ENCODE measurements at regions not wholly inside any gene's neighbourhood (a gene's known extent, or its start where the extent isn't known, plus 50 kb on each side); places are given as distances from the start of the nearest gene placed in this dataset.

GRCh38 chr4:83876047-83876446 is 340.1 kb downstream of the GPAT3 start:
- no peak for TF ChIP-seq CTCF (conservative IDR thresholded peaks at IDR 0.05)
- no peak overlapping the region for H2BK5ac ChIP-seq (ENCODE audit: insufficient read length, low read length)
- Mint-ChIP-seq H3K9me3 (no peaks in the 10 kb centered on the region), H3K36me3 (ENCODE audit: insufficient read depth in 1 of 3, low read depth in 3 of 3) (no peaks in the 10 kb centered on the region), H3K4me1 (peaks cover 8% of the 10 kb centered on the region in 2 experiments), H3K4me3 (no peak overlapping the region), H3K27me3 (ENCODE audit: low read depth) (no peaks in the 10 kb centered on the region), H3K27ac (no peak overlapping the region)
- H4K20me1 ChIP-seq (ENCODE audit: control insufficient read depth, insufficient read depth, insufficient read length) = no peaks in the 10 kb centered on the region
- H3K79me1 ChIP-seq (ENCODE audit: insufficient read depth, low read depth, low read length, poor library complexity, severe bottlenecking) = no peaks in the 10 kb centered on the region
- no peak for DNase-seq
- H3K4me2 ChIP-seq (ENCODE audit: insufficient read depth, insufficient read length, low read length) = no peak overlapping the region
- no peak overlapping the region for H2BK12ac ChIP-seq (ENCODE audit: insufficient read length, low read depth, low read length)
- H3K79me2 ChIP-seq (ENCODE audit: insufficient read depth, low read length) = no peaks in the 10 kb centered on the region
- no peaks in the 10 kb centered on the region for H3K27me3 ChIP-seq (ENCODE audit: insufficient read depth, low read length)
- WGBS (ENCODE audit: extremely low coverage, insufficient read length, low lambda C conversion rate) = no CpG with 5 or more reads among the region's 1 CpG
- no peak overlapping the region for H3K23ac ChIP-seq (ENCODE audit: insufficient read length, low read depth, low read length)
- H3T11ph ChIP-seq (ENCODE audit: low read length) = no peak overlapping the region
- H4K5ac ChIP-seq (ENCODE audit: insufficient read length, low read depth, low read length) = no peak overlapping the region
- no peak overlapping the region for H3K56ac ChIP-seq (ENCODE audit: insufficient read length, low read depth, low read length)
- H2BK20ac ChIP-seq (ENCODE audit: low read depth, low read length, poor library complexity, severe bottlenecking) = no peak overlapping the region
- no peak overlapping the region for H3K18ac ChIP-seq (ENCODE audit: insufficient read length, low read depth, low read length)
- H2BK15ac ChIP-seq (ENCODE audit: low read depth, low read length) = no peak overlapping the region
- no peak overlapping the region for H3K14ac ChIP-seq (ENCODE audit: insufficient read depth, low read length)
- no peak overlapping the region for H2AK5ac ChIP-seq (ENCODE audit: insufficient read length, low read length)
- H3K9me3 ChIP-seq (ENCODE audit: control insufficient read depth, low read depth, low read length) = no peaks in the 10 kb centered on the region
- no peak overlapping the region for H3K4ac ChIP-seq (ENCODE audit: low read depth, low read length)
- no peaks in the 10 kb centered on the region for H3K23me2 ChIP-seq (ENCODE audit: insufficient read length, low read depth, low read length, poor library complexity, severe bottlenecking)
- H3K9ac ChIP-seq (ENCODE audit: extremely low read depth, insufficient read length, low read length) = no peak overlapping the region
- no peak overlapping the region for H3K27ac ChIP-seq (ENCODE audit: insufficient read length, low read depth, low read length)
- H2AFZ ChIP-seq (ENCODE audit: low read length) = no peak overlapping the region
- no peak overlapping the region for H4K8ac ChIP-seq (replicated peaks; ENCODE audit: insufficient read length, low read depth, low read length)
- no peaks in the 10 kb centered on the region for H3K4me1 ChIP-seq (ENCODE audit: insufficient read depth, low read length)
- H4K91ac ChIP-seq (ENCODE audit: insufficient read length, low read depth, low read length) = no peak overlapping the region
- no peak overlapping the region for H2BK120ac ChIP-seq (ENCODE audit: low read depth, low read length, poor library complexity, severe bottlenecking)
